Activated CD4-positive, alpha-beta T cell treated with anti-CD3 and anti-CD28 coated beads for 24 hours (primary cell): ENCODE measurements at regions not wholly inside any gene's neighbourhood (a gene's known extent, or its start where the extent isn't known, plus 50 kb on each side); places are given as distances from the start of the nearest gene placed in this dataset.

Experiments used
- DNase-seq, 2 donors: peaks; one replicate each; pipeline ENCODE4 v3.0.0-alpha.2; 2020; ENCODE audit warnings: low read depth in 2 of 2

DNA sequence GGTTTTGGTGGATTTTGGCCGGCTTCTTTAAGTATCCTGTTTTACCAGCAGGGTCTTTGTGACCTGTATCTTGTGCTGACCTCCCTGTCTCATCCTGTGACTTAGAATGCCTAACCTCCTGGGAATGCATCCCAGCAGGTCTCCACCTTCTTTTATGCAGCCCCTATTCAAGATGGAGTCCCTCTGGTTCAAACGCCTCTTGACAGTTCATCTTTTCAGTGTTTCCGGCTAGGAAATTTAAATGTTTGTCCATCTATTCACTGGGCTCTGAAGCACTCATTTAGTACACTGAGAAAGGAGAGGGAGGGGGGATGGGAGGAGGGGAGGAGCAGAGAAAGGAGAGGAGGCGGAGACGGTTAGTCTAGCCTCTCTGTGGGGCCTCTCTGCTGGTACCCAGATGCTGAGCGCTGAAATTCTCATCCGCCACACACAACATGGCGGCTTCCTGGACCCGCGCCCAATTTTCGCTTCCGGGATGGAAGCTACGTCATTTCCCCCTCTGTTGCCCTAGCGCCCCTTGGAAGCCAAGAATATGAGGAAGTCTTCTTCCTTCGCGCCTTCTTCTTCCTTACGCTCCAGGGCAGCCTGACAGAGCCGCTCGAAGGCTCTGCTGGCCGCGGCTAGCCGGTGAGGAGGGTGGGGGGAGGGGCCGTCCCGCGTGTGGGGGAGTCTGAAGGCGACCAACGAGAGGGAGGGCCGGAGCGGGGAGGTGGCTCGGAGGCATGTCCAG lies 69.0 kb upstream of the SYT13 start:
- peak; percentile 78 to 85 for DNase-seq

DNA sequence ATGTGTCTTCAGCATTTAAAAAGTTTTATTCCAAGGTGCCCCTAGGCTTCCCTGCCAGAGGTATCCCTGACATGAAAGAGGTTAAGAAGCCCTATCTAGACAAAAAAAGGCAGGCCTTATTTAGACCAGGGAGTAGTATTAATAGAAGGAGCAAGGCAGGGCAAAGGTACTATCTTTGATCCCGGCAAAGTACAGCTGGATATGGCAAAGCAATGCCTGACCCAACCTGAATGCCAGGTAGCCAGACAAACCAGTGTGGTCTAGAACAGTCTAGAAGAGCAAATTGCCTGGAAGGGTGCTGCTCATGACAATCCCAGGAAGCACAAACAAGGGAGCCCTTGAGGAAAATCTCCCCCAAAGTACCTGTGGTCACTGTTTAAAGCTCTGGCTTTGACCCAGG lies 62.6 kb upstream of the SYT13 start:
- no peak for DNase-seq

DNA sequence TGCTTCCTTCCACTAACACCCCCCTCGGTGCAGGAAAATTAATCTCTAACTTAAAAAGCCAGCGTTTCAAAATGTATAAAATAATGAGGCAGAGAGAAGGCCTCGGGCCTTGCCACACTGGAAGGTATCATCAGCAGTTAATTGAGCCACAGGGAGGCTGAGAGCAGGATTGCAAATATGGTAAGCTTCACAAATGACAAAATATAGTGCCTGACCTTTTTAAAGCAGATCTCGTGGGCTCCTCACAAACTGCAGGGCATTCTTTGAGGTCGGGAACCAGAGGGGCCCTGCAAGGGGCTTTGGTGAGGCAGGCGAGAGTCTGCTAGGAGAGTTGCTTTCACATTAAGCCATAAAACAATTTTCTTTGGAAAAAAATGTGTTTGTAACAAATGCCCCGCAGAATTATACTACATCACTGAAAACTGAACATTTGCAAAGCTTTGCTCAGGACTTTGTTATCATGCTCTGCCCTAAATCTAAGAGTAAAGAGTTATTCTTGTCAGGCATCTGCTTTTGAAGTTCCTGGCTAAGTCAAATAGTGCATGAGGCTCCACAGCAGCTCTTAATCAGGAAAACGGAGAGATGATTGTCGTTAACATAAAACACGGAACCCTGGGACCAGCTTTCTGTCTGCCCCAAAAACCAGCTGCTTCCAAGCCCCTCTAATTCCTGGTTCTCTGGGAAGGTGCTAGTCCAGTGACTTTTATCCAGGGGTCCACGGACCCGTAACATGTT lies 61.4 kb upstream of the SYT13 start:
- no peak for DNase-seq

DNA sequence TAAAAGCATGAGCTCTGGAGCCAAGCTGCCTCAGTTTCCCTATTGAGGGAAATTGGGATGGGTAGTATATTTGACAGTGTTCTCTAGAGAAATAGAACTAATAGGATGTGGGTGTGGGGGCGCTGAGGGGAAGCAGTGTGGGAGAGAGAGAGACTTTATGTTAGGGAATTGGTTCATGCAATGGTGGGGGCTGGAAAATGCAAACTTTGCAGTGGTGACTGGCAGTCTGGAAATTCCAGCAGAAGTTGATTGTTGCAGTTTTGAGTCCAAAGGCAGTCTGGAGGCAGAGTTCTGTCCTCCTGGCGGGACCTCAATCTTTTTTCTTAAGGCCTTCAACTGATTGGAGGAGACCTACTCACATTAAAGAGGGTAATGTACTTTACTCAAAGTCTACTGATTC lies 59.4 kb upstream of the SYT13 start:
- no peak for DNase-seq

DNA sequence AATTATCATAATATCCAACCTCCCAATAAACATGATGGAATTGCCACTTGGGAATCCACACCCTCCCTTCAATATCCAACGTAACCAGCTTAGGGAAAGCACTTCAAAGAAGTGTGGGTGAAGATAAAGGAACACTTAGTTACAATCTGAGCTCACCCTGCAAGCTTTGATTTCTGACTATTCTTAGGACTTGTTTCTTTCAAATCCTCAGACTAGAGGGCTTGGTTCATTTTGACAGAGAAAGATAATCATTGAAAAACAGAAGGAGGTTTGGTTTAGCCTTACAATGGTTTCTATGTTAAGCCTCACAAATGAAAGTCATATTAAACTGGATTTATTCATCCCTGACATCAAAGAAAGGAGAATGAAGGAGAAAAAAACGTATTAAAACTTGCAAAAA lies 57.9 kb upstream of the SYT13 start:
- no peak for DNase-seq

DNA sequence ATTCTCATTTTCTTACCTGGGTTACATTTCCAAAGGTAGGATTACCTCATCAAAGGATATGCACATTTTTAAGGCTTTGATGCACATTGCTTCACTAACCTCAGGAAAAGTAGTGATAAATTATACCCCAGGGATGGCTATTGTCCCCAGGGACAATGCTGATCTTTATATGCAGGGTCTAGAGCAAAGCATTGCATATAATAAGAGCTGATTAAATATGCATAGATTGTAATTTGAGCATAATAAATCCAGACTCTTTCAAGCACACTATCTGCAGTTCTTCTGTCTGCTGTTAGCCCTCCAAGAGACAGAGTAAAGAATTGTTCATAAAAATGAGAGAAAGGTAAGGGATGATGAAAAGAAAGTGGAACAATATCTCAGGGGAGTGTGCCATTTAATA lies 57.3 kb upstream of the SYT13 start:
- DNase-seq: no peak

DNA sequence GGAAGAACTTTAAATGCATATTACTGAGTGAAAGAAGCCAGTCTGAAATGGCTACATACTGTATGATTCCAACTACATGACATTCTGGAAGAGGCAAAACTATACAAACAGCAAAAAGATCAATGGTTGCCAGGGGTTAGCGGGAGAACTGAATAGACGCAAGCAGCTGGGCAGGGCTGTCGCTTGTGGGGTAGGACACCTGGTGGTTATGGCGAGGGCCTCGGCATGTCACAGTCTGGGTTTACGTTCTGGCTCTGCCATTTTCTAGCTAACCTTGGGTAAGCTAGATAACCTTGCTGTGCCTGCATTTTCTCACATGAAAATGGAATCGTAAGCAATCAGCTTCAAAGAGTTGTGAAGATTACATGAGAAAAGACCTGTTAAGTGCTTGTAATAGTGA lies 55.2 kb upstream of the SYT13 start:
- no peak for DNase-seq

DNA sequence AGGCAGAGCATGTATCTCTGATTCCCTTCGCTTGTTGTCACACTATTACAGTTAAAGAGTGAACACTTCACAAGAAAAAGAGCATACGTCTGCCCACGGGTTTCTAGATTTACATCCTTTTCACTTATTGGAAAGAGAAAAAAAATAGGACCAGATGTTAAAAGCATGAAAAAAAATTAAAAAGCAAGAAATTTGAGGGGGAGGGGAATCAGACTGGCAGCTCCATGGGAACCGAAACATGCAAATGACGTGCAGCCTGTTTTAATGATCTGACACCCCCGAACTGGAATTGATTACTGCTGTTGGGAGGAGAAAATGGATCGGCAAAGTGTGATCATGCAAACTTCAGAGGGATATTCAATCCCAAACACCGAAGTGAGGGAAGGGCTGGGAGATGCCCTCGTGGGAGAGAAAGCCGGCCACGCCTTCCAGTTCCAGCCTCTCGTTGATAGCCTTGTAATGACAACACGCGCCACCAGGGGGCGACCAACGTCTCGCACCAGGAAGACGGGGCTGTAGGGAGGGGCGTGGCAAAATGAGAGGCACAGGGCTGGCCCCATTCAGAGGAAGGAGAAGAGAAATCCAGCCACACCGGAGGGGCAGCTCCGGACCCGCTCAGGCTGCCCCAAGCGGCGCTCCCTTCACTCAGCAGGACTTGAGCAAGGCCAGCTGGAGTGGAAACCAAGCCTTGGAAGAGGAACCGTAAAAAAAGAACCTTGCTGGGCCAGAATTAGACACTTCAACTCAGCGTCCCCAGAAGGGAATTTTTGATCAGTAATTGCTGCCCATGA lies 53.8 kb upstream of the SYT13 start:
- DNase-seq: peak; percentile 93 to 94

DNA sequence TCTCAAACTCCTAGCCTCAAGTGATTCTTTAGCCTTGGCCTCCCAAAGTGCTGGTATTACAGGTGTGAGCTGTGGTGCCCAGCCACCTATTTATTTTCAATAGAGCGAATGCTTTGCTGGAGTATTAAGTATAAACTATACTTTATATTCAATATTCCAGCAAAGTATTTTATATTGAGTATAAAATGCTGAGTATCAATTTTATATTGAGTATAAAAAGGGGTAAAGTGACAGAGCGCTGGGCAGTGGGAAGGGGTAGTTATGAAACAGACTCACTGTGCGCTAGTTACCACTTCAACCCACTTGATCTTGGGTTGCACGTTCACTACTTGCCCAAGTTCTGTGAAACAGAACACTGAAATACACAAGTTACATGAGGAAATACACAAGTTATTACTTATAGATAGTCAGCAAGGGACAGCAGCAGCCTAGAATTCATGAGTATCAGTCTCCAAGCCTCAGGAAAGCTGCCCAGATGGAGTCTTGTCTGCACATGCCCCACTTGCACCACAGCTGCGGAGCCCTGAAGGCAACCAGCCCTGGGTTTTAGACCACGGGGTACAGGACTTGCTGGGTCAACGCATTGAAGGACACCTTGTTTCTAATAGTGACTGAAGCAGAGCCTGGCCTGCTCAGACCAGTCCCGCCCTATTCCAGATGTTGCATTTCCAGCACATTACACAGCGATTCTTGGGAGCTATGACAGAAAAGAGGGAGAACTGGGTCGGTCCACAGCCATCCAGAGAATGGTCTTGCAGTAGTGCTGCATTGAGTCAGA lies 51.6 kb upstream of the SYT13 start:
- no peak for DNase-seq

DNA sequence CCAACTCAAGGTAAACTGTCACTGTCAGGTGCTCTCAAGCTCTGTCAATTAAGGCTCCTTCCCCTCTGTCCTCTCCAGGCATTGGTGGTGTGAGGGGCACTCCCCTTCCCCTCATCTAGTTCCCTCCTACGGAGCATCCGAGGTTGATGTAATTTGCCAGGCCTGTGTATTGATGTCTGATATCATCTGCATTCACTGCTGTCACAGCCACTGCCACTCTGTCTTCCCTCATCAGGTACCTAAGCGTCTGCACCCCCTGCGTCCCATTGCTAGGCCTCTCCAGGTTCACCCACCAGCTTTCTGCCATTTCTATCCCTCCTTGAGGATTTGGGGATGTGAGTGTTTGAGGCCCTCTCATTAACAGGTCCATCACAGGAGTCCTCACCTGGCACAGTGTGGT lies 50.0 kb upstream of the SYT13 start:
- no peak for DNase-seq
